ENCODE measurements at regions not wholly inside any gene's neighbourhood (a gene's known extent, or its start where the extent isn't known, plus 50 kb on each side); places are given as distances from the start of the nearest gene placed in this dataset.

DNA sequence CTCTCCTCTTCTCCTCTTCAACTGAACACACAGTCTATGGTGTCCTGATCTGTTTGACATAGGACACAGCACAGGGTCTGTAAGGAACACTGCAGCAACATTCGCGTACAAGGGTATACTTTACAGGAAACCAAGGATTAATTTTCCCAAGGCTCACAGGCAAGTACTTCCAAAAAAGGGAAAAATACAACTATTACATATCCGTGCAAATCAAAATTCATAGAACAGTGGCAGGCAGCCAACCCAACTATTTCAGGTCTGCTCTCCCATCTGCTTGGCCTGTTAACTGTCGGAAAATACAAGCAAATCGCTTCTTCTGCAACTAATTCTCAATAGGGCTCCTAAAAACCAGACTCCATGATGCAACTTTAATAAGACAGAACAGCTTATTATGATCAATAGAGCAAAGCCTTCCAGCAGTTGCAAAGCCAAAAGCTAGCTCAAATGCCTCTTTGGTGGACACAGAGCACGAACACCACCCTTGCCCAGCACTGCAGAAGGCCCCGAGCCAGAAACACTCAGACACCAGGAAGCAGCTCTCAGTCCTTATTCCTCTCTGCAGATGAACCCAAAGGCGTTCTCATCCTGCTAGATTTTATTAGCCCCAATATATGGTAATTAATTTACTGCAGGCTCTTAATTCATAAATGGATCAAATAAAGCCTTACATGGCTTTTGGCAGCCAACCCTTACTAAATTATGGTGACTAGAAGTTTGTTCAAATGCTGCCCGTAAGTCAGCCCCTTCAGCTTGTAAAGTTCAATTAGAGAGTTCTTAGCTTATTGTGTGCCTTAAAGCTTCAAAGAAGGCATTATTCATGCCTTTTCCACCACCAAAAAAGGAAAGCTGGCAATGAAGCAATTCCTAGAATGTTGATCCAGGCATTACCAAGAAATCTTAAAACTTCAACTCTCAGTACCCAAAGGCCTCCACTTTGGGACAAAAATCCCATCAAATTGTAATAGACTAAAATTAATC, 68.8 kb downstream of the ZNF608 start:
- H3K4me1 ChIP-seq (ENCODE audit: control insufficient read depth, insufficient read depth, low read length): peaks cover 26% of the 10 kb centered on the region
- peak overlapping the region; percentile 87 for H3K27ac ChIP-seq (ENCODE audit: low read length)
- no peak overlapping the region for H3K4me3 ChIP-seq (ENCODE audit: low read length)
- 0% methylated on average over 4 of the region's 9 CpGs for WGBS (ENCODE audit: insufficient coverage)
- peak; percentile 98 for DNase-seq
- no peaks in the 10 kb centered on the region for H3K9me3 ChIP-seq (replicated peaks; ENCODE audit: control insufficient read depth, low read depth, low read length)
- no peaks in the 10 kb centered on the region for H3K36me3 ChIP-seq (ENCODE audit: control insufficient read depth, insufficient read depth, low read length)
- H3K27me3 ChIP-seq (ENCODE audit: control insufficient read depth, insufficient read depth, low read length): no peaks in the 10 kb centered on the region

DNA sequence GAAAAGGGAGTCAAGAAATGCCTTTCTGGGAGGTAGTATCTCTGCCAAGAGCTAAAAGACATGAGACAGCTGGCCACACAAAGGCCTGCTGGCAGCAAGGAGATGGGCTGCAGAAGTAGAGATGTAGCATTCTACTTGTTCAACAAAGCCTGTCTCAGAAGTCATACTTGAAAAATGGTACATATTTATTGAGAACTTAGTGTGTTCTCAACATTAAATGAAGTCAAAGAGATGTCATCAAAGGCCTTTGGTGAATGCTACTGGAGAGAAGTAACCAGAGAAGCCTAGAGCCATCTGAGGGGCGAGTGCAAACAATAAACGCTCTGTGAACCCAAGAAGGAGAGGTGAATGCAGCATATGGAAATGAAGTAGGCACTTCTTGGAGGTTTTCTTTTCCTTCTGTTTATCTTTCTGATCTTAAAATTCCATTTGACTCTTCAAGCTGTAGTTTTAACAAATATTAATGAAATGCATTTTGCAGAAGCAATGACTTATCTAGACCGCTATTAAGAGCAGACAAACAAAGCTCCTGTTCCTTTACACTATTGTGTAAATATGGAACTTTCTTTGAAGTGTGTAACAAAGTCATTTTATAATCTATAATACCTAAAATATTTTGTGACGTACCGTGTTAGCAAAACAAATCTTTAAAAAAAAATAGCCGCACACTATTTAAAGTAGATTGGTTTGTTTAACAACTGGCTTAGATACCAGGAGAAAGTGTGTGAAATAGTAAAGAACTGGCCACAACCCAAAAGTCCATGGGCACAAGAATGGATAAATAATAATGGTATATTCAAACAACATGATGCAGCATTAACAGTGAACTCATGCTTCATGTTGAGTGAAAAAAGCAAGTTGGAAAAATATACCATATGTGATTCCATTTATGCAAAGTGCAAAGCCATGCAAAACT, 70.2 kb downstream of the ZNF608 start:
- WGBS (ENCODE audit: insufficient coverage): no CpG with 5 or more reads among the region's 6 CpGs
- H3K27me3 ChIP-seq (ENCODE audit: control insufficient read depth, insufficient read depth, low read length): no peaks in the 10 kb centered on the region
- peak; percentile 68 for DNase-seq
- peaks cover 26% of the 10 kb centered on the region for H3K4me1 ChIP-seq (ENCODE audit: control insufficient read depth, insufficient read depth, low read length)
- no peaks in the 10 kb centered on the region for H3K36me3 ChIP-seq (ENCODE audit: control insufficient read depth, insufficient read depth, low read length)
- peak overlapping the region; percentile 87 for H3K27ac ChIP-seq (ENCODE audit: low read length)
- H3K9me3 ChIP-seq (replicated peaks; ENCODE audit: control insufficient read depth, low read depth, low read length): no peaks in the 10 kb centered on the region
- no peak overlapping the region for H3K4me3 ChIP-seq (ENCODE audit: low read length)

GRCh38 chr5:124671193-124671592, 75.2 kb downstream of the ZNF608 start:
- DNase-seq: no peak
- Histone ChIP-seq H3K4me3 (ENCODE audit: low read length) (no peak overlapping the region), H3K27me3 (ENCODE audit: control insufficient read depth, insufficient read depth, low read length) (no peaks in the 10 kb centered on the region), H3K36me3 (ENCODE audit: control insufficient read depth, insufficient read depth, low read length) (no peaks in the 10 kb centered on the region), H3K27ac (ENCODE audit: low read length) (no peak overlapping the region), H3K9me3 (replicated peaks; ENCODE audit: control insufficient read depth, low read depth, low read length) (no peaks in the 10 kb centered on the region), H3K4me1 (ENCODE audit: control insufficient read depth, insufficient read depth, low read length) (peaks cover 4% of the 10 kb centered on the region)
- 57% methylated on average over 1 of the region's 1 CpG for WGBS (ENCODE audit: insufficient coverage)

- no peaks in the 10 kb centered on the region for H3K36me3 ChIP-seq (ENCODE audit: control insufficient read depth, insufficient read depth, low read length)
- no peaks in the 10 kb centered on the region for H3K27me3 ChIP-seq (ENCODE audit: control insufficient read depth, insufficient read depth, low read length)
- DNase-seq: peak; percentile 63
- no peak overlapping the region for H3K27ac ChIP-seq (ENCODE audit: low read length)
- no peaks in the 10 kb centered on the region for H3K9me3 ChIP-seq (replicated peaks; ENCODE audit: control insufficient read depth, low read depth, low read length)
- peaks cover 3% of the 10 kb centered on the region for H3K4me1 ChIP-seq (ENCODE audit: control insufficient read depth, insufficient read depth, low read length)
- WGBS (ENCODE audit: insufficient coverage): no CpG with 5 or more reads among the region's 3 CpGs
- no peak overlapping the region for H3K4me3 ChIP-seq (ENCODE audit: low read length)
Measured at GRCh38 chr5:124670722-124671184, 75.7 kb downstream of the ZNF608 start.

DNA sequence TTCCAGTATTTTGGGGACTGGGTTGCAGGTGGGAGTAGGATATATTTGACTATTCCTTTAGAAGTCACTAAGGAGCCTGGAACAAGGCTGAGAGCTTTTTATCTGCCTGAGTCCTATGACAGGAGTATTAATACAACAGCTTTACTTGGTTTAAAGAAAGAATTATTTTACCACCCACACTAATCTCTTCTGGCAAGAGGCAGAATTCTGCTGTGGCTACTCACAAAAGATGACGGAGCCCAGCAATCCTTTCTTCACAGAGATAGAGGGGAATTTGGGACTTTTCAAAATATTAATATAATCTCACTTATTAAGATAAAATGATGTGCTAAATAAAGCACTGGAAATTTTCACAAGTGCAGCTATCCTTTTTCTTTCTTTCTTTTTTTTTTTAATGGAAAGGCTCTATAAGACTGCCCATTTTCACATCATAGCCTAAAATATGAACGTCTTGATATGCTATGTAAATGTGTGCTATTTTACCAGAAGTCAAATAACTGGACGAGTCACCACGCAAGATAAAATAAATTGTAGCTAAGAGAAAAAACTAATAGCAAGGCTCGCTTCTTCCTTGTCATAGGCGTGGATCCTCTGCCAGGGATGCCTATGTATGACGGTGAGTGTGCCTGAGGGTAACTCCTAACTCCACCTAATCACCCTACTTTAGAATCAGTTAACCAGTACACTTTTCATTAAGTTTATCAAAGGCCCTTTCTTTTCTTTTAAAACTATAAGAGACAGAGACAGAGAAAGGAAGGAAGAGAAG, 76.3 kb downstream of the ZNF608 start:
- WGBS (ENCODE audit: insufficient coverage): no CpG with 5 or more reads among the region's 7 CpGs
- Histone ChIP-seq H3K4me1 (ENCODE audit: control insufficient read depth, insufficient read depth, low read length) (peaks cover 2% of the 10 kb centered on the region), H3K36me3 (ENCODE audit: control insufficient read depth, insufficient read depth, low read length) (no peaks in the 10 kb centered on the region), H3K27ac (ENCODE audit: low read length) (no peak overlapping the region), H3K27me3 (ENCODE audit: control insufficient read depth, insufficient read depth, low read length) (no peaks in the 10 kb centered on the region), H3K4me3 (ENCODE audit: low read length) (no peak overlapping the region), H3K9me3 (replicated peaks; ENCODE audit: control insufficient read depth, low read depth, low read length) (no peaks in the 10 kb centered on the region)
- DNase-seq: peak; percentile 27

- H3K36me3 ChIP-seq (ENCODE audit: control insufficient read depth, insufficient read depth, low read length): no peaks in the 10 kb centered on the region
- no peaks in the 10 kb centered on the region for H3K27me3 ChIP-seq (ENCODE audit: control insufficient read depth, insufficient read depth, low read length)
- no peak overlapping the region for H3K4me3 ChIP-seq (ENCODE audit: low read length)
- H3K9me3 ChIP-seq (replicated peaks; ENCODE audit: control insufficient read depth, low read depth, low read length): no peaks in the 10 kb centered on the region
- no CpG with 5 or more reads among the region's 4 CpGs for WGBS (ENCODE audit: insufficient coverage)
- H3K27ac ChIP-seq (ENCODE audit: low read length): no peak overlapping the region
- peaks cover 2% of the 10 kb centered on the region for H3K4me1 ChIP-seq (ENCODE audit: control insufficient read depth, insufficient read depth, low read length)
- no peak for DNase-seq
Measured at GRCh38 chr5:124669300-124669648, 77.2 kb downstream of the ZNF608 start.

- DNase-seq: no peak
- Histone ChIP-seq H3K36me3 (ENCODE audit: control insufficient read depth, insufficient read depth, low read length) (no peaks in the 10 kb centered on the region), H3K27me3 (ENCODE audit: control insufficient read depth, insufficient read depth, low read length) (no peaks in the 10 kb centered on the region), H3K4me1 (ENCODE audit: control insufficient read depth, insufficient read depth, low read length) (peaks cover 2% of the 10 kb centered on the region), H3K27ac (ENCODE audit: low read length) (no peak overlapping the region), H3K4me3 (ENCODE audit: low read length) (no peak overlapping the region), H3K9me3 (replicated peaks; ENCODE audit: control insufficient read depth, low read depth, low read length) (no peaks in the 10 kb centered on the region)
- 100% methylated on average over 2 of the region's 7 CpGs for WGBS (ENCODE audit: insufficient coverage)
Measured at GRCh38 chr5:124668353-124669299, 77.8 kb downstream of the ZNF608 start.

DNA sequence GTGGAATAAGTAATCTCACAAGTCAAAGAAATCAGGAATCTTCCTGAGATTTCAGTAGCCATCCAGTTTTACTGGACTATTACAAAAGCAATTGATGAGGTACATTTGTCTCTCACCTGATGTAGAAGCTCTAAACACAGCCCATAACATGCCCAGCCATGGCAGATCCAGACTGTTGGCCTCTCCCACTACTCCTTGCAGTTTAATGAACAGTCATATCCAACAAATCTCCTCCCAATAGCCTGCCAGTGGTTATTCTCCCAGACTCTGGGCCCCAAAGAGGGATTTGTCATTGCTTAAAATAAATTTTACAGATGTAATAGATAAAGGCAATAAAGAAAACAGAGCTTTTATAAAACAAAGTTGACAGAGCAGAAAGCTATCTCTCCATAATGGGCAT, 80.8 kb downstream of the ZNF608 start:
- no peak overlapping the region for H3K4me3 ChIP-seq (ENCODE audit: low read length)
- peaks cover 21% of the 10 kb centered on the region for H3K4me1 ChIP-seq (ENCODE audit: control insufficient read depth, insufficient read depth, low read length)
- H3K9me3 ChIP-seq (replicated peaks; ENCODE audit: control insufficient read depth, low read depth, low read length): no peaks in the 10 kb centered on the region
- no peak overlapping the region for H3K27ac ChIP-seq (ENCODE audit: low read length)
- DNase-seq: no peak
- no peaks in the 10 kb centered on the region for H3K27me3 ChIP-seq (ENCODE audit: control insufficient read depth, insufficient read depth, low read length)
- H3K36me3 ChIP-seq (ENCODE audit: control insufficient read depth, insufficient read depth, low read length): no peaks in the 10 kb centered on the region

- Histone ChIP-seq H3K27me3 (ENCODE audit: control insufficient read depth, insufficient read depth, low read length) (no peaks in the 10 kb centered on the region), H3K9me3 (replicated peaks; ENCODE audit: control insufficient read depth, low read depth, low read length) (no peaks in the 10 kb centered on the region), H3K27ac (ENCODE audit: low read length) (no peak overlapping the region), H3K36me3 (ENCODE audit: control insufficient read depth, insufficient read depth, low read length) (no peaks in the 10 kb centered on the region), H3K4me1 (ENCODE audit: control insufficient read depth, insufficient read depth, low read length) (peaks cover 27% of the 10 kb centered on the region), H3K4me3 (ENCODE audit: low read length) (no peak overlapping the region)
- no CpG with 5 or more reads among the region's 2 CpGs for WGBS (ENCODE audit: insufficient coverage)
- no peak for DNase-seq
Measured at GRCh38 chr5:124665035-124665434, 81.4 kb downstream of the ZNF608 start.

Data from muscle of leg (tissue), 3 donors.